NCI-H748 (cell line): ENCODE measurements at regions not wholly inside any gene's neighbourhood (a gene's known extent, or its start where the extent isn't known, plus 50 kb on each side); places are given as distances from the start of the nearest gene placed in this dataset.
"Not testable (repeated sequence)": the region's sequence is repeated elsewhere in the genome, so short reads cannot be mapped to it uniquely, and the experiment has no call there.

Experiments used
- DNase-seq: peaks from one replicate; lab custom pipeline; 2025; ENCODE audit not compliant: unreplicated experiment; lab: John Stamatoyannopoulos, UW

DNA sequence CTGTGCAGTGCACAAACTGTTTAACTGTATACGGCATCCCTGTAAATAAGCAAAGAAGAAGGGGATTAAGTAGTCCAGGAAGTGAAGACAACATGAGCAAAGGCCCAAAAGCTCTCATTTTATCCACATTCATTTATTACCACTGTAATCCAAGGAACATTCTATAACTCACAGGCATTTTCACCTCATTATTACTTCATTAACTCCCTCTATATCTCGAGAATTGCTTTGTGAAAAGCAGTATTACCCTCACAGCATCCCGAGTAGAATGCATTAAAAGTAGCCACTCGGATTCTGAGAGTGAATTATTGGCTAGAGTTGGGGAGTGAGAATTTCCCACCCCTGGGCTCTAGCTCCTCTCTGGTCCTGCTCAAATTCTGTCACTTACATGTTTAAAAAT lies 51.0 kb upstream of the CHCHD3 start:
- DNase-seq = no peak

DNA sequence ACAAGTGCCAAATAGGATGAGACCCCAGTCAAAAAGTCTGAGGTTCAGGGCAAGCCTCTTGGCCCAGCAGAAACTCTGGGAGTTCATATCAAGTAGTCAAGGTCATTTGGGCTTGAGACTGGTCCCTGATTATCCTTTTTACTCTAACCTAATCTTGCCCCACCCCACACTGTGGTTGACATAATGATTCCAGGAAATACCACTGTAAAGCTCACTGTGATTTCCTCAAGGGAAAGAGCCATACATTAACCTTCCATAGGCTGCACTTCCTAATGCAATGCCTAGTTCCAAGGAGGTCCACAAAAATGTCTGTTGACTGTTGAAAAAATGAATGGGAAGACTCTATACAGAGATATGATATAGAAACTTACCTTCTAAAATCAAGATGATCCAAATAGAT lies 52.9 kb upstream of the CHCHD3 start:
- DNase-seq = no peak

DNA sequence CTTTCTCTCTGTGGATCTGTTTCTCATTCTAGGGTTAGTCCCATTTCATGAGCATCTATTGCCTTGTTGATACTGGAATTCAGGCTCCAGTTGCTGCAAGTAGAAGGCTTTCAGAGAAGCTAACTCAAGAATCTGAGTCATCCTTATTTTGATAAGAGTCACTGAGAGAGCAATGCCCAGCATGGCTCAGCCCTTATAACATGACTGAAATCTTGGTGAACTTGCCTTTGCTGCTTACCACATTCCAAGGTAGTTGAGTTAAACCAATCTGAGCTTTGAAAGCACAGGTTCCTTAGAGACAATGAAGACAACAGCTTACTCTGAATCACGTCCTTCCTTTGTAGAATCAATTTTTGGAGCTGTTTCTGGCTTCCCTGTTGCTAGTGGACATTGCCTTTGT lies 53.6 kb upstream of the CHCHD3 start:
- DNase-seq = no peak

DNA sequence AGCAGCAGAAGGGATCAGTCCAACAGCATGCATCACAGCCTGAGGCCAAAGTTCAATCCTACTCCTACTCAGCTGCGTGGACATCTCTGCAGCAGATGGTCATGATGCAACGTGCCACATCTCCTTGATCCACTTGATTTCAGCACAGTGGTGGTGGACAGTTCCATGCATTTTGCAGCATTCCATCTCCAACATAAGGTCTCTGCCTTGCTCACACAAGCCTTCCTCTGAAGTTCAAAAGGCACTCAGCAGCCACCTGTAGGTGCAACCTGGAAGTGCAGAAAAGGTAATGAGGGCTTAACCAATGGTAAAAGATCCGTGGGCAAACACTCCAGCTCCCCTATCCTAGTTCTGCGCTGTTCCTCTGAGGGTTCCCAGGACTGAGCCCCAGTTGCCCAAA lies 57.5 kb upstream of the CHCHD3 start:
- DNase-seq = peak; percentile 11

DNA sequence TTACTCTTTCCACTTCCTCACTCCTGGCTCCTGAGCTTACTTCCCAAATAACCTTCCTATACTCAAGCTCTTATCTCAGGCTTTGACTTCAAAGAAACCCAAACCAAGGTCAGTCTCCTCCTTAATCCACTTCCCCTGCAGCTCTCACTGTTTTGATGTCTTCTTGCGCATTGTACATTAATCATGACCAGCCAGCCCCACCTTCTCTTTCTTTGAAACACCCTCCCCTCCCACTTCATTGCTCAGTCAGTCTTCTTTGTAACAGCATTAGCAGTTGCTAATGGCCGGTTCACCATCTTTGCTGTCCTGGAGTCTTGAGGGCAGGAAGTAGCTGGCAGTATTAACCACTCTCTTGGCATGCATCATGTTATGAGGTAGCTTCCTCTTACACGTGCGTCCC lies 57.9 kb upstream of the CHCHD3 start:
- no peak for DNase-seq

DNA sequence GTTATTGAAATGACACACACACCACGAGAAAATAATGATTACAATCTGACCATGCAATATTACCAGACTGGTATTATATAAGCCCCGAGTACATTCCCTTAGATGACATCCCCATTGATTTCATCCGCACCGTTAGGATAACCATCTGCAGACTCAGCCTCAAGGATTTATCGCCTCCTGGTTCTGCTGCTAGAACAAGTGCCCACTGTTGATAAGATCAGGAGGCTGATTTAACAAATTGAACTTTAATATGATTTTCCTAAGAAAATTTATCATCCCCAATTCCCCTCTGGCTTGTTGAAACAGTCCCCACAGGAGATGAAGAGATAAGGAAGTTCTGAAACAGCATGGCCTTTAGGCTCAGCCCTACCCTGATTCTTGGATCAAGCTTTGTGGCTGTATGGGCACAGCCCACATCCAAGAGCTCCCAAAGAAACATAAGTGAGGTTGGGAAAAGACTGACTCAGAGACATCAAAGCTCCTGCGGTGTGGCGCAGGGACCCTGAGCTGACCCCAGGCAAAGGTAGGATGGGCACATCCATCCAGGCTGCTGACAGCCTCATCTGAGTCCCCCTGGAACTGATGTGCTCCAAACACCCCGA lies 59.2 kb upstream of the CHCHD3 start:
- no peak for DNase-seq

DNA sequence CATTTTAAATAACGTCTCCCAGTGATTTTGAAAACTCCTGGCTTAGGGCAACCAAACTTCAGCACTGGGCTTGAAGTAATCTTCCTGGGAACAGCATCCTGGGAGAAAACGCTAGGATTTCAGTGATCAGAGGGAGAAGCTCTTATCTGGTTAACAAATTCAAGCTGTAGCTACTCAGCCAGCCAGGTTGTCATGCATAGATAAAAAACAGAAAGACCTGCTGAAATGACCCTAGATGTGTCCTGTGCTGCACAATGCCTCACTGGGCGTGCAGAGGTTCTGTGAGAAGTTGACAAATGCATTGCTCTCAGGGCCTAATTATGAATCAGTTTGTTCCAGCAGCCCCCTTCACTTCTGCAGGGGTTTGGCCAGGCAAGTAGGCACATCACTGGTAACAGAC lies 68.9 kb upstream of the CHCHD3 start:
- DNase-seq = no peak

DNA sequence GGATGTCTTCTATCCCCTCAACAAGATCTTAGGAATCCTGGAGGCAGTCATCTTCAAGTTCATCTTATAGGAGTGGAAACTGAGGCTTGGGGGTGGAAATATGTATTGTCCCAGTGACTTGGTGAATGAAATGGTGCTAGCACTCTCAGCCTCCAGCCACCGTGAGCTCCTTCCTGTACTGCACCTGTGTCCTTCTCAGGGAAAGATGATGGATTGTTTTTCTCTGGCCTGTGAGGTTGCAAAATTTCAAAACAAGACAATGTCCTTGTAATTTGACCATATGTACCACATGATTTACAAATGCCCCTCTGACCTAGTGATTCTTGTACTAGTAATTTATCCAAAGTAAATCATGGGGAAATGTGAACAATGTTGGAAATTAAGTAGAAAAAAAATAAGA lies 71.0 kb upstream of the CHCHD3 start:
- DNase-seq = no peak

DNA sequence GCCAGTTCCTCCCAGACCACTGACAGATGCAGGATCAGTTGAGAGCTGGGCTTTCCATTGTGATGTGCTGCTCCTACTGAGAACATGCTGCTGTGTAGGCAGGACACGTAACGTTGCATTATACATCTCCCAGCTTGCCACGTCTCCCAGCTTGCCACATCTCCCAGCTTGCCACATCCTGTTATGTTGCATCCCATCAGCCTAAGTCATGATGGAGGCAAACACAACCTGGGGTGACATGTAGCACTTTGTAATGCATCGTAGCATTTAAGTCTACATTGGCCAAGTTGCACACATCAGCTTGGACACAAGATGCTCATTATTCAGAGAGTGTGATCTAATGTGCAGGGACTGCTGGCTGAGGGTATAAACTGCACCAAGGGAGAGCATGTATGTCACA lies 73.3 kb upstream of the CHCHD3 start:
- no peak for DNase-seq

DNA sequence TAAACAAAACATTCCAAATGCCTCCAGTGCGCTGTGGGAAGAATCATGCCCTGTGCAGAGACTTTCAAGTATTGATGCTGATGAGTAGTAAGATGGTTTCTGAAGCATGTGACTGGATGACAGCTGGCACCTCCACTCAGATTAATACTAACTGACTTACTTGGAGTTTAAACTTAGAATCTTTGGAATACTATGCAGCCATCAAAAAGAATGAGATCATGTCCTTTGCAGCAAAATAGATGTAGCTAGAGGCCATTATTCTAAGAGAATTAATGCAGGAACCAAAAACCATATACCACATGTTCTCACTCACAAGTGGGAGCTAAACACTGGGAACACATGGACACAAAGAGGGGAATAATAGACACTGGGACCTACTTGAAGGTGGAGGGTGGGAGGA lies 73.8 kb upstream of the CHCHD3 start:
- no peak for DNase-seq

DNA sequence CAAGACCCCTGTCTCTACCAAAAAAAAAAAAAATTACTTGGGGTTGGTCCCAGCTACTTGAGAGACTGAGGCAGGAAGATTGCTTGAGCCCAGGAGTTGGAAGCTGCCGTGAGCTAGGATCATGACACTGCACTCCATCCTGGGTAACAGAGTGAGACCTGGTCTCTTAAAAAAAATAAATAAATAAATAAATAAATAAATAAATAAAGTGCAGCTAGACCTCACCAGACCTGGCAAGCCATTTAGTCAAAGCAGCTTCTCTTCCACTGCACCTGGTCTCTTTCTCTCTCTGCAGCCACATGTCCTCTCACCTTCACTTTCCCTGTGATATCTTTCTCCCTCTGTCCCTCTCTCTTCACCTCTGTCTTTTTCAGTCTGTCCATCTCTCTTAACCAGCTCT lies 75.2 kb upstream of the CHCHD3 start:
- no peak for DNase-seq

DNA sequence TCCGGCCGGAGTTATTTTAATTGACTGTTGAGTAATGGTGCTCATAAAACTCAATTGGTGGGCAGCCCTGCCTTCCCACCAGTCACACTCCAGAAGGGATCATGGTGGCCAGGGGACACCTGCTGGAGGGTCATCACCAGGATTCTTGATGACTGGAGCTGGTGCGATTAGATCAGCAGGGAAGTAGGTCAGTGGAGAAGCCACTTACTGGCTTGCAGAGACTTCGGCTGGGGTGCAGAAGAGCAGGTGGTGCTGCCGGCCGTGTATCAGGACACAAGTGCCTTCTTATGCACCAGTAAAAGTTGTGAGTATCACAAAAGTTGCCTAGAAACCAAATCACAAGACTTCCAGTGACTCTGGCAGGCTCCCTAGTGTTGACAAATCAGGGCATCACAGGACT lies 82.6 kb upstream of the CHCHD3 start:
- DNase-seq = no peak

DNA sequence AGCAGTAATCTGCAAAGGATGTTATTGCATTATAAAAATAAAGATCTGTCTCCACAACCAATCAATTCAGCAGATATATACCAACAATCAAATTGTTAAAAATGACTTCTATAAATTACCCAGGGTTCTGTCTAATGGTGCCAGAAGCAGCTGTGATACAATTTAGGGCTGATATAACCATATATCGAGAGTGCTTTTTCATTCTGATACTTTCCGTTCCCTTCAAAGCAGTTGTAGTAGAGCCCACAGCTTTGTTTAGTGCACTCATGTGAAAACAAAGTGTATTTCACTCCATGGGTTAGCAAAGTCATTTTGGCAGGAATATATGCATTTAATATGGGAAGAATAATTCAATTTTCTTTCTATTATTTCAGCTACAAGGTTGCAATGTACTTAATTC lies 83.1 kb upstream of the CHCHD3 start:
- DNase-seq = no peak

DNA sequence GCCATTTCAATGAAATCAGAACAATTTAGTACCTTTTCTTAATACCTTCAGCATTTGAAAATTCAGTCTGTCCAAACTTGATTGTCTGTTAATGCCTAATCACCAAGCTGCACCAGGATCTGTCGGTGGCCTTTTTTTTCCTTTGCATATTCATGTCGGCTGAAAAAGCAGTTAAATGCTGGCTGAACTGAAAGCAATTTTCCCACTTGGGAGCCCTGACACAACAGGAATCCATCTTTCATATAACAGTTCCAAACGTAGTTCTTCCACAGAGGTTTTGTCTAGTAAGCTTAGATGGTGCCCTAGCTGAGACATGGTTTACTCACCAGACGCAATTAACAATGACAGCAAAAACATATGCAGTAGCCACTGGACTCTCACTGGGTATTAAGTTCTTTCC lies 83.6 kb upstream of the CHCHD3 start:
- no peak for DNase-seq

DNA sequence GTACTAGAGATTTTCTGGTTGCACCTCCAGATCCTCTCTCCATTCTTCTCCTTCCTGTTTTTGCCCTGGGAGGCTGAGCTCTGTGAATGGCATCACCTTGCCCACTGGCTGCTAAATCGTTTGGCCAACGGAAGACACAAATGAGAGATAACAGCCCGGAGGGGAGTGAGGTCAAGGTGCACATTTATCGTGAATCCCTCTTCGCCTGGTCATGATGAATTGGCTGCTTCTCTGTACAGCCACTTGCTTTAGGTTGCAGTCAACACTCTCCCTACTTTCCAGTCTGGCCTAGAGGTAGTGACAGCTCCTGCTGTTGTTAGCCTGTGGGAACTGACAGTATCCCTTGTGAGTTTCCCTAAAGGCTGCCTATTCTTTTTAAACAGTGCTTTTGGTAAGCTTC lies 85.4 kb upstream of the CHCHD3 start:
- no peak for DNase-seq

DNA sequence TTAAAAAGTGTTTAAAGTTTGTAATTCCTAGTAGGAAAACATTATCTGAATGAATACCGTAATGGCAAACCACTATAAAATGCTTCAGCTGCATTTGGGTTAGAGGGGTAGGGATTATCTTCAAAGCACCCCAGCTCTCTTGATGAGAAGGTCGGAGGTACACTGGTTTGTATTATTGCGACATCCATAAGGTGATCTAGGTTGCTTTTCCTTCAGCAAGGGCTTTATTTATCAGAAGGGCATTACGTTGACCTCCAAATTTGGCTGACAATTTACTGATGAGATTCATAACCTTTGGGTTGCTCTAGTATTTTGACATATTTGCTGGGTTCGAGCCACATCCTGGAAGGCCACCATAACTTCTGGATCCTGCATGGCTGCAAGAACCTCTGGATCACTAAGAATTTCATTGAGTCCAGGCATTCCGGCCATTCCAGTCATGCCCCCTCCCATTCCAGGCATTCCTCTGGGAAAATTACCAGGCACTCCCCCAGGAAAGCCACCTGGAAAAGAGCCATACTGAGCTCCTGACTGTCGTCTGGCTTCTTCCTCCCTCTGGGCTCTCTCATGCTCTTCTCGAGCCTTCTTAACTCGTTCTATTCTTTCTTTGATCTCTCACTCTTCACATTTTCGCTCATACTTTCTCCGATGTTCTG lies 83.6 kb upstream of the EXOC4 start:
- DNase-seq = not testable (repeated sequence)

DNA sequence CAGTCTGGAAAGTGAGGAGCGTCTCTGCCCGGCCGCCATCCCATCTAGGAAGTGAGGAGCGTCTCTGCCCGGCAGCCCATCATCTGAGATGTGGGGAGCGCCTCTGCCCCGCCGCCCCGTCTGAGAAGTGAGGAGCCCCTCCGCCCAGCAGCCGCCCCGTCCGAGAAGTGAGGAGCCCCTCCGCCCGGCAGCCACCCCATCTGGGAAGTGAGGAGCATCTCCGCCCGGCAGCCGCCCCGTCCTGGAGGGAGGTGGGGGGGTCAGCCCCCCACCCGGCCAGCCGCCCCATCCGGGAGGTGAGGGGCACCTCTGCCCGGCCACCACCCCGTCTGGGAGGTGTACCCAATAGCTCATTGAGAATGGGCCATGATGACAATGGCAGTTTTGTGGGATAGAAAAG lies 75.4 kb upstream of the EXOC4 start:
- not testable (repeated sequence) for DNase-seq

DNA sequence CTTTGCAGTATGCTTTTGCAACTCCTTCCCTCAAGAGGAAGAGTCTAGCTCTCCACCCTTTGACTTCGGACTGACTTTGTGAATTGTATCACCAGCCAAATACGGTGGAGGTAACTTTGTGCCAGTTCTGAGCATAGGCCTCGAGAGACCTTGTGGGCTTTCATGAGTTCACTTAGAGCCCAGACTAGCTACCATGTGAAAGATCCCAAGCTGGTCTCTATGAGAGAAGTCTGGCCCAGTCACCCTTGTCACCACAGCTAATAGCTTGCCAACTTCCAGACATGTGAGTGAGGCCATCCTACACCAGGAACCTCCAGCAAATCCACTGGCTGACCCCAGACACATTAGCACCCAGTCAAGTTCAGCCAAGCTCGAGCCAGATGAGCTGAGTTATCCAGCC lies 72.2 kb upstream of the EXOC4 start:
- no peak for DNase-seq

DNA sequence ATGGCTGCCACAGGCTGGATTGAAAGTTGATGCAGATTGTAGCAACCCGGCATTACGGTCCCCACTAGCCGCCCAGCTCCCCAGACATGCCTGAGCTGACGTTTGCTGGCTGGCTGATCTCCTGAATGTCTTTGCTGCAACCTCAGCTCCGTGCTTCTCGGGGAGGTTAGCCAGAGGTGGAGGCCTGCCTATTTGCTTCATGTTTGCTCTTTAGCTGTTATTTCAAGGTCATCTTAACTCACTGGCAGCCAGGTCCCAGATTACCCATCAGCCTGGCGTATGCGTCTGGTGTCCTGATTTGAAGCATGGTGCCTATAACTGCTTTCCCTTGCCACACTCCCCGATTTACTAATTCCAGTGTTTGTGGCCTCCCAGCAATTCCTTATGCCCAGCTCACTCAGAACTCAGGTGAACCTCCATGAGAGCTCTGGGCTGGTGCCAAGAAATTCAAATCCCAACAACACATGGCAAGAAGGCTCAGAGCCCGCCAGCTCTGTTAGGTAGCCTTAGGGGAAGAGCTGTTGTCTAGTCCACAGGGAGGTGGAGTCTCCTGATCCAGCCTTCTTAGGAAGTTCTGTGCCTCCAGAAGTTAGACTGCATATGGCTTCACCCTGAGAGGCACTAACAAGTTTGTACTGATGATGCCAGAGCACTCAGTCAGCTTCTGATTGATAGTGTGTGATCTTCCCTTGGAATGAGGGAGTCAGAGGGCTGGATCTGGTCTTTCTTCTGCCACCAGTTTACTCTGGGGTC lies 69.7 kb upstream of the EXOC4 start:
- peak; percentile 35 for DNase-seq

DNA sequence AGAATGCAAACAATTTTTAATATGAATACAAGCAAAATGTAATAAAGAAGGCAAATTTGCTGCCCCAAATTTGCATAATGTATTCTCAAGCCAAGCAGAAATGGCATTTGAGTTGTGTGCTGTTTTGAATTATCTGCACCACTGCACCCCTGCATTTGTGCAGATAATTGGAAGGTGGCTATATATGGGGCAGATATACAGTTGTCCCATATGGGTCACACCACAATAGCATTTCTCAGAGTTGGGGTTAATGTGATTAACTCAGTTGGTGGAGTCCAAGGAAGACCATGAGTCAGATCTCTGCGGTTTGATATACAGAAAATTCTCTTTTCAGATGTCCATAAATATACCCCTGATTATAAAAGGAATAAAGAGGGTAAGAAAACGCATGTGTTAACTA lies 68.9 kb upstream of the EXOC4 start:
- no peak for DNase-seq

DNA sequence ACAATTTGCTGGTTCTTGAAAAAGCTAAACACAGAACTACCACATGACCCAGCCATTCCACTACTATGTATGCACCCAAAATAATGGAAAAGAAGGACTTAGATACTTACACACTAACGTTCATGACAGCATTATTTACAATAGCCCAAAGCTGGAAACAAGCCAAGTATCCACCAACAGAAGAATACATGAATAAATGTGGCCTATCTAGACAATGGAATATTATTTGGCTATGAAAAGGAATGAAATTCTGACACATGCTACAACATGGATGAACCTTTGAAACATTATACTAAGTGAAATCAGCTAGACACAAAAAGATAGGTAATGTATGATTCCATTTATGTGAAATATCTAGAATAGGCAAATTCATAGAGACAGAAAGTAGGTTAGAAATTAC lies 67.4 kb upstream of the EXOC4 start:
- DNase-seq = no peak

DNA sequence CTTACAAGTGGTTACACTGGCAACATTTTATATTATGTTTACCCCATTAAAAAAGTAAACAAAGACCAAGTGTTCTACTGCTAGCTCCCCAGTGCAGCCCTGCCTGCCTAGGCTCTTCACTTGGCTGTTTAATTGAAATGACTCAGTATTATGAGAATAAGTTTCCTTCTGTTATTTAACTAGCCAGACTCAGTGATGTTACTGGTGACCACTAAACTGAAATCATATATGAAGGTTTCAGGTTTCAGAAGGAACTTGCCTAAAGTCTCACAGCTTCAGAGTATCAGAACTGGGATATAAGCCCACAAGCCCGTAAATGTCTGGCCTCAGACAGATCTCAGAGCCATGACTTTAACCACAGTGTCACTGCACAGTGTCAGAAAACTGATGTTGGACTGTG lies 66.8 kb upstream of the EXOC4 start:
- DNase-seq = no peak

DNA sequence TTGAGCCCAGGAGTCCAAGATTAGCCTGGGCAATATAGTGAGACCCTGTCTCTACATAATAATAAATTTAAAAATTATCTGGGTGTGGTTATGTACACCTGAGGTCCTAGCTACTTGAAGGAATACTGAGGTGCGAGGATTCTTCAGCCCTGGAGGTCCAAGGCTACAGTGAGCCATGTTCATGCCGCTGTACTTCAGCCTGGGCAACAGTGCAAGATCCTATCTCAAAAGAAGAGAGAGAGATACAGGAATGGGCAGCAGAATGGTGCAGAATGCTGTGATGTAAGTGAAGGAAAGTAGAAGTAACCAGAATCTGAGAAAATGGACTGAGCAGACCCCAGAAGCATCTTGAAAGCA lies 62.7 kb upstream of the EXOC4 start:
- no peak for DNase-seq
